Hippocampal formation (tissue), 2 donors: ENCODE measurements at regions not wholly inside any gene's neighbourhood (a gene's known extent, or its start where the extent isn't known, plus 50 kb on each side); places are given as distances from the start of the nearest gene placed in this dataset.
"Not testable (repeated sequence)": the region's sequence is repeated elsewhere in the genome, so short reads cannot be mapped to it uniquely, and the experiment has no call there.

ENCODE experiments used
- DNase-seq, 2 donors: peaks; one replicate each; lab custom pipeline; 2025; lab: John Stamatoyannopoulos, UW

DNA sequence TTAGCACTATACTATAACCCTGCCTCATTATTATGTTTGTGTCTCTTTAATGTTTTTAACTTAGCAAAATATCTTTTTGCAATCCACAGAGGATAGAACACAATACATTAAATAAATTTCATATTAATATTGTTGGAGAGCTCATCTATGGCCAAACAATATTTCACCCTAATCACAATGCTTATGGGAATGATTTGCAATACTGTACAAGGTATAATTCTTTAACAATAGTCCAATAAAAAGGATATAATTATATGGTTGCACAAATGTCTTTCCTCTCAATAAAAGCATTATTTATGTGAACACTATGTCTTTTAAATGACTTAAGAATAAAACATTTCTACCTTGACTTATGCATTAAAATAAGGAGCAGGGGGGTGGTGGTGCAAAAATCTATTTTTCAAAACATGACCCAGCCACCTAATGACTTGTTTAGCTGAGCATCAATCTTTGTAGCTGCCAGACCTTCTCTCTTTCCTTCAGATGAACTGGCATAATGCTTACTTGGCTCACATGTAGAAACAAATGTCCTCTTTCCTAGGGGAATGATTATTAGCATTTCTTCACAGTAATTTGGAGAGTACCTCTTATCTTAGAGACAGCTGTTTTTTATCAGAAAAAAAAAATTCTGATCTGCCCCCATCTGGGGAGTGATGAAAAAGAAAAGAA lies 1933.6 kb upstream of the LRRTM1 start:
- DNase-seq, result no peak

DNA sequence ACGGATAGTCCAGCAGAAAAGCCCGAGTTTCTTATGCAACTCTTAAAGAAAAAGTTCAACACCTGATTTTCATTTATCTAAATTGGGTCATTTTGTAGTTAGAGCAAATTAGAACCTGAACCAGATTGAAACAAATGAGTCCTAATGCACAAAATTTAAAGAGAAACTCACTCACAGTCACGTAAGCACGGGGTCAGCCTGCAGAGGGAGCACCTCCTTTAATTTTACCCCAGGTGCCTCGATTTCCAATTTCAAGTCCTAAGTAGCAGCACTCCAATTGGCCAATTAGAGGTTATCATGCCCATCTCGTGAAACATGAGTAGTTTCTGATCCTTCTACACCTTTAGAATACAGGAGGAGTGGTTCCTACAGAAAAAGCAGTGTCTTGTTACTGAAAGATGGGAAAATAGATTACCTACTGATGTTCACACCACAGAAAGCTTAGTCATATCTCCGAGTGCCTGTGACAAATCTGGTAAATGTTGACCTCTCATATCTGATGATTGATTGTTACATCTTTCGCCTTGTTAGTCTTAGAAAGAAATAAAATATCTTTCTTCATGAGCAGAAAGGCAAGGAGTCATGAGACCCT lies 1929.8 kb upstream of the LRRTM1 start:
- no peak for DNase-seq

DNA sequence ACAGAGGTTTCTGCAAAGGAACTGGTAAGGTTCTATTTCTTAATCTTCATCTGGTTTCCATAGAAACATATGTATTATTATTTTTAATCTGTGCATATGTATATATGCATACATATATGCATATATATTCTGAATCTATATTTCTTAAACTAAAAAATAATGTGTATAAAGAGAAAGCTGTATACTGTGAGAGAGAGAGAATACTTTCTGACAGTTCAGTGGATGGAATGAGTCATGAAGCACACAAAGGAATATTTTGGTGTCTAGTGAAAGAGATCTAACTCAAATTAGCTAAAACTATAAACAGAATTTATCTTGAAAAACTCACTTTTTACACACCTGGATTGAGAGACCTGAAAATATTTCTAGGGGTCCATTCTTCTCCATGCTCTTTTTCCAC lies 1929.3 kb upstream of the LRRTM1 start:
- no peak for DNase-seq

DNA sequence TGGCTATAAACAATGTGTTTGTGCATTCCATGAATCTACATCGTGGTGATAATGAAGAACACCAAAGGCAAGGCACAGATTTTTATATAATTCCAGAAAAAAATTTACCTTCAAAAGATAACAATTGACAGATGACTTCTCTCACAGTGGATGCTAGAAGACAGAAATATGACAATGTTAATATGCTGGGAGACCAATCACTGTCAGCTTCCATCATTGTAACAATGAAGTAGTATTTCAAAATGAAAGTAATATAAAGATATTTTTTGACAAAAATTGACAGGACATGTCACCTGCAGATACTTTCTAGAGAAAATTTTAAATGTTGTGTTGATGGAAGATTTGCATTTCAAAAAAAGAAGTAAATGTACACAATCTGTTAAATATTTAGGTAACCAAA lies 1925.9 kb upstream of the LRRTM1 start:
- no peak for DNase-seq

DNA sequence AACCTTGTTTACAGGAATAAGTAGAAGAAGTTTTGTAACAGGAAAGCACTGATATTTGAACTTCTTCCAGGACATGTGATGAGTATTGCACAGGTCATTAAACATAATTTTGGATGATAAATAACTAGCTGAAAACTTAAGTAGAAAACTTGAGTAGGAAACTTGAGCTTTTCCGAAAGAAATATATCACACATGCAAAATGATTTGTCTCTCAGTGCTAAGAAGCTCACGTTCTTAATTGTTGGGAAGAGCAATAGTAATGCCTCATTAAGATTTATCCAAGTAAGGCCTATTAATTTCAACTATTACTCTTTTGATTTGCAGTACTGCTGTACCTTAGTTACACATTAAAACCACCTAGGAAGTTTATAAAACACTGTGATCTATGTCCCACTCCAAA lies 1921.9 kb upstream of the LRRTM1 start:
- DNase-seq, result no peak

DNA sequence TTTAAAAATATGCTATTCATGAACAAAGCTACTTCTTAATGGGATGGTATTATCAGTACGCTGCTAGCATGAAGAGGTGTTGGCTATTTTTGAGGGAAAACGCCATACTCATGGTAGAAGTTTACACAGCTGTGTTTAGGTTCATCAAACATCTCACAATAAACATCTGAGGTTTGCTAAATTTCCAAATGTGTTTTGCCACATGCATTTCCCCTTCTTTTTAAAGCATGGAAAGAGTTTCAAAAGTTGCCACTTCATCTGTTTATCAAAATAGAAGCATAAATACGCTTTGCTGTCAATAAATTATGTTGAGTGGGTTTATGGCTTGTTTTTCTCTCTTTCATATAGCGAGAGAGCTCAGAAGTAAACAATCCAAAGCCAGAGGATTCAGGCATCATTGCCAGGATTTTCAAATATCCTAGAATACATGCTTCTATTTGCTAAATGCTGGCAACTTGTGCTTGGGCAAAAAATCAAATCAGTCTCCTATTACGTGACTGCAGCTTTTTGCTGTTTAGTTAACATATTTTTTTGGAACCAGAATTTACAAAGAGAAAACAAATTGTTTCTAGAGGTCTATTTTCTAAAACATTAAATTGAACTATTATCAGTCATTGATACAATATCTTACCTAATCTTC lies 1919.9 kb upstream of the LRRTM1 start:
- no peak for DNase-seq

DNA sequence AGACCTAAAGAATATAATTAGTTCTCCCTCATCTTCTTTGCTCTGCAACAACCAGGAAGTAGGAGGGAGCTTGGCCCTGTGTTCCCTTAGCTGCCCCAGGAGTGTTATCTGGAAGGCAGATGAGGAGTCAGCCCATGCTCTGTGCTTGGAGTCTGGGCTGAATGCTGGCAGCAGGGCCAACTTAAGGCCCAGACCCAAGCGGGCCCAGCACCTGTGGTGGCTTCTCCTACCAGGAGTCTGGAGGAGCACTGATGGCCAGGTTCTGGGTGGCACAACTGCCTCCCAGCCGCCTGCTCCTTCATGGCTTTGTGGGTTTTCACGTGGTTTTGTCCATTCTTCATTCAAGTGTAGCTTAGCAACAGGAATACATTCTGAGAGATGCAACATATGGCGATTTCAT lies 1910.7 kb upstream of the LRRTM1 start:
- no peak for DNase-seq

DNA sequence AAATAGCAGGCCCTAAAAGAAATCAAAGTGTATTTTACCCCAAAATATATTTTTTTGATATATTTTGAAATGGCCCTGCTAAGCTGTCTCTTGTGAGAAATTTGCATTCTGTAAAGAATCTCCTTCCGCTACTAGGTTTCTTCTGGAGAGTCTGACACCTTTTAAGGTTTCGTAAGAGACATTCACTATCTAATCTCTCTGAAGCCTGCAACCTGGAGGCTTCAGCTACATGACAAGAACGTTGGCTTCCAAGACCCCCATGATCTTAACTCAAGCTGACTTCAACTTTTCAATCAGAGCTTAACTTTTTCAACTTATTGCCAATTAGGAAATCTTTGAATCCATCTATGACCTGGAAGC lies 1894.9 kb upstream of the LRRTM1 start:
- DNase-seq, result no peak

DNA sequence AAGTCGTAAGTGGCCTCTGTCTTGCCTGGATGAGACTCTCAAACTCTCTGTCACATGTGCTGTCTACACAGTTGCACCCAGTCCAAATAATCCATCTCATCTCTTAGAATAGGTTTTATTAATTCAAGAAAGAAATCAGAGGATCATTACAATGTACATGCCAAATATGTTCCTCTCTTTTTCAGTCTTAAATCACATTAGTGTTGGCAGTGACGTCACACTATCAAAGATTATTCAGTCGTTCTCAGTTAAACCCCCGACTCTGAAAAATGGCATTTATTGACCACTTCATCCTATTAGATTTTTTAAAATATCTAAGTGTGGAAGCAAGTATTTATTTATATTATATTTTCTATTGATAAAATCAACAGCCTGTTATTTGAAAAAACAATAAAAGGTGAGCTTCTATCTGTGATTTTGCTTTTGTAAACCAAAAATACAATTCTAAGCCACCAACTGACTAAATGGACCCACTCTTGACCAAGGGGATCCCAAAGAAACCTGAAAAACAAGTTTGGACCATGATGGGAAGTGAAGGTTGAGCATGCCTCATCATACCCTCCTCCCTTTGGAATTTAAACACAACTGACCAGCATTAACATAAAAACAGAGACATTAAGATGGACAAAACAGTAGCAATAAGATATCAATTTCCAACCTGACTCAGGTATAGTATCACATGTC lies 1894.4 kb upstream of the LRRTM1 start:
- DNase-seq, result no peak

DNA sequence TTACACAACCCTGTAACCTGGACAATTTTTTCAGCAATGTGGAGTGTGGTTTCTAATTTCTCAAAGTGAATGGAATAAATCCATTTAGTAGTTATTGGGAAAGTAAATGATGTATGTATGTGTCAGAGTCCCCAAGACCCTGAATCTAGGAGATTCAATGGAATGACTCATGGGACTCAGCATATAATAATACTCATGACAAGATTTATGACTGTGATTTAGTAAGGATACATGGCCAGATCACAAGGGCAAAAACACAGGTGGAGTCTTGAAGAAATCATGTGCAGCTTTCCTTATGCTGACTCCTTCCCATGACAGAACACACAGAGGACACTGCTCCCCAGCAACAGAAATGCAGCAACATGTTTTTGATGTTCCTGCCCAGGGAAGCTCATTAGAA lies 1877.7 kb upstream of the LRRTM1 start:
- DNase-seq, result no peak

DNA sequence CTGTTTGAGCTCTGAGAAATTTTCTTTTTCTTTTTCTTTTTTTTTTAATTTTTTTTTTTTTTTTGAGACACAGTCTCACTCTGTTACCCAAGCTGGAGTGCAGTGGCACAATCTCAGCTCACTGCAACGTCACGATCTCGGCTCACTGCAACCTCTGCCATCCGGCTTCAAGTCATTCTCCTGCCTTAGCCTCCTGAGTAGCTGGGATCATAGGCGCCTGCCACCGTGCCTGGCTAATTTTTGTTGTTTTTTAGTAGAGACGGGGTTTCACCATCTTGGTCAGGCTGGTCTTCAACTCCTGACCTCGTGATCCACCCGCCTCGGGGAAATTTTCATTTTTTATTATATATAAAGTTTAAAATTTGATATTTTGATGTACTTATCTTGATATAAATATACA lies 1870.7 kb upstream of the LRRTM1 start:
- not testable (repeated sequence) for DNase-seq

DNA sequence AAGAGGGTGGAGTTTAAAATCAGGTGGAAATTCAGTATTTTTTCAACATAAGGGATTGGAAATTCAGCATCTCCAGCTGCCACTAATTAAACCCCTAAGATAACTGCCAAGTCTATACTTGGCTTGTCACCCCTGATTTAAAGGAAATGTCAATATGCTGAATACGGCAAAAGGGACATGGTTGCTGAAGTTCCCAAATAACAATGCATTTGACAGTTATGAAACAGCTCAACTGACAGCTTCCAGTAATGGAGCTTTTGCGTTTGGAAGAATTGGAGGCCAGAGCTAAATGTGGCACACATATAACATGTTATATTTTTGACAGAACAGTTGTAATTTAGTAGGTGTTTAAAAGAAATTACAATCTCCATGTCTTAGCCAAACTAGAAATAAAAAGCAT lies 1867.9 kb upstream of the LRRTM1 start:
- no peak for DNase-seq

DNA sequence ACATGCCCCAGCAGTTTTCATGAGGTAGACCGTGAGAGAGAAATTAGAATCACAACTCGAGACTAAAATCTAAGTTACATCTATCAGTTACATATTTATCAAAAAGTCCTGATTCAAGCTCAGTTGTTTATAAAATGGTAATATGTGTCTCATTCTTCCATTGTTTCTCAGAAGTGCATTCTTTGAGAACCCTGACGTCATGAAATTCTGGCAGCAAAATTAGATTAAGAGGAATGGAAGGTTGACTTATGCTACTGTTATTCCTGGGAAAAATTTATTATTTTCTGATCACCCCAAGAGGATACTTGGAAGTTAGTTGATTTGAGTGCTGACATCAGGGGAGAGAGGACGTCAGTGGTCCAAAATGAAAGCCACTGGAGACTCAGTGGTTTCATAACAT lies 1864.8 kb upstream of the LRRTM1 start:
- no peak for DNase-seq

DNA sequence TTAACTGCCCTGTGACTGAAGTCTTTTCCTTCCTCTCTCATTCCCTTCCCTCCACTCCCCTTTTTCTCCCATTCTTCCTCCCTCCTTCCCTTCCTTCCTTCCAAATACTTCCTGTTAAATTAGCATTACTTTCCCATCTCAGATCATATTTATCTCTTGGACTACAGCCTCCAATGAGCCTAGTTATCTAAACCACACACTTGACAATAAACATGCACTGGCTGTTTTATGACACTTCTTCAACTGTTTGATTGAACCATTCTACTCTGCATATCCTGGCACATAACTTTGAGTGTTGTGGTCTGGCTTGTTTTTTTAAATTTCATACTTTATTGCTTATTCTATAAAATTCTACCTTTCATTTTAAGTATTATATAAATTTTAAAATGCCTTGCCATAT lies 1860.8 kb upstream of the LRRTM1 start:
- no peak for DNase-seq

DNA sequence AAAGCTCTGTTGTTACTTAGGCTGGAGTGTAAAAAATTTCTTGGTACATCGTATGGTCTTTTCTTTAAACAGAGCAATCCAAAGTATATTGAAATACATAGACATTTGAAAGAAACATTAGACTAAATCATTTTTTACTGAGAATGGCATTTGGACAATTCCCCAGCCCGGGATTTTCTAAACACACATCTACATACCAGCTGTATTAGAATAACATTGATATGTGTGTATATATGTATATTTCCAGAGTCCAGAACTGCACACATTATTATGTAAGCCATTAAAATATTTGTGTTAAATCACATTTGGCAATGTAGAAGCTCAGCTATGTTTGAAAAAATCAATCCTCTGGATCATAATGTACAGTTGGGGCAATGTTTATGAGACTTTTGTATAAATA lies 1853.6 kb upstream of the LRRTM1 start:
- no peak for DNase-seq

DNA sequence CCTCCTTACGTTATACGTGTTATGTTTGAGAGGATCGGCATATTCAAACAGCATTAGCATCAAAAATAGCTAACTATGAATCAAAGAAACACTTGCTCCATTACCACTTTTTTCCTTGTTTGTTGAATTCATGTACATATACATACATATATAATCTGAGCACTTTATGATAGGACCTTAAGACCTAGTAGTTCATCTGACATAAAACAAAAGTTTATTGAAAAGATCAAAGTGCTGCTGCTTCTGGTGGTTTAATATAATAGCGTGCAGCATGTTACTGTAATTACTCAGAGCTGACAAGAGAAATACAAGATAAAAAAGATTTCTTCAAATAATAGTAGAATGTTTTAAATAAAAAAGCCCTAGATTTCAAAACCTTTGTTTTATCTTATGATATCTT lies 1850.9 kb upstream of the LRRTM1 start:
- no peak for DNase-seq

DNA sequence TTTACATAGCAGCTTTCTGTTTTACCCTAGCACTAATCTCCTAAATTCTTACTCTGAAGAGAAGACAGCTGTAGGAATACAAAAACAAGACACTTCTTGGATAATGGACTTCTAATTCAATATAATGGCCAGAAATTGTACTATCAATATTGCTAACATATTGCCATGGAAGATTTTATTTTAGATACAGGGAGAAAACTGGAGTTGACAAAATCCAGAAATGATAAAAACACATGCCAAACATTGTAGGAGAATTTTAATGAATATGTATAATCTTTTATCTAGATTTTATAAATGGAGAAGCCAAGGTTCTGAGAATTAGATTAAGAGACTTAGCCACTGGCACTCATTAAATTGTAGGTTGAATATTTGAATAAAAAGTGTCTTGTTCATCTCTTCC lies 1838.8 kb upstream of the LRRTM1 start:
- DNase-seq, result no peak

DNA sequence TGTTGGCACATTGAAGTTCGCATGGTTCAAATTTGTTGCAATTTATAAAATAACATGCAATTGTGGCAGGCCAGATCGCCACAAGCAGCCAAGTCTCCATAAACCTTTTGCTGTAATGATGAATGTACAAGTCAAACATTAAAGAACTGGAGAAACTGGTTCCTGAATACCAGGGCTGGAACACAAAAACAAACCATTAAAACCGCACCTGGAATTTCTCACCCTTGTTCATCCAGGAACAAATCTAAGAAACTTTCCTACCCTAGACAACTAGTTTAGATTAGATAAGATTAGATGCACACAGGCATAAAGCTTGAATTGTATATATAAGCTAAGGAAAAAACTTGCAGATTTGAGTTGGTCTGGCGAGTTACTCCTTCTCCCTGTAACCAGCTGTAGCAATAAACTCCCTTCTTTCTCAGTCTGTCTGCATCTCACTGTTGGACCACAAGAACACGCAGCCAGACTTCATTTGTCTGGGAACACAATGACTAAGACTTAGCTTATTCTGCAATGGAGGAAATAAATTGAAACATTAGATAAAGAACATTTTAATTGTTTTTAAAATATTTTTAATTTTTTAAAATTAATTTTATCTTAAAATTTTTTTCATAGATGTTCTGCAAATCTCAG lies 1835.5 kb upstream of the LRRTM1 start:
- no peak for DNase-seq

DNA sequence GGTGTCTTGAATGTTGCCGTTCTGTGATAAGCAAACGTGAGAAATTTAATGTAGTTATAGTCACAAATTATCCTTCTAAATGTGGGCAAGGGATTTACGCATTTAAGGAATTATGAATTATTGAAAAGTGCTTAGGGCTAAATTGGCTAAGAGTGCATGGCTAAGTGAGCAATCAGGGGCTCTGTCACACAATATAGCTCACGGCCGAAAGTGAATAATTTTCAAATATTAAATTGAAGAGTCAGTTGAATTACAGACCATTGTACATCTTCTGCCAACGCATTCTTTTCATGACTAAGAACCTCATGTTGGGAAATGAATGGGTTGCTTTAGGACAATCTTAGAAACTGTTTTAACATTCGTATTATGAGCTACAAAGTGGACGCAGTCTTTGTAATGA lies 1832.9 kb upstream of the LRRTM1 start:
- no peak for DNase-seq

DNA sequence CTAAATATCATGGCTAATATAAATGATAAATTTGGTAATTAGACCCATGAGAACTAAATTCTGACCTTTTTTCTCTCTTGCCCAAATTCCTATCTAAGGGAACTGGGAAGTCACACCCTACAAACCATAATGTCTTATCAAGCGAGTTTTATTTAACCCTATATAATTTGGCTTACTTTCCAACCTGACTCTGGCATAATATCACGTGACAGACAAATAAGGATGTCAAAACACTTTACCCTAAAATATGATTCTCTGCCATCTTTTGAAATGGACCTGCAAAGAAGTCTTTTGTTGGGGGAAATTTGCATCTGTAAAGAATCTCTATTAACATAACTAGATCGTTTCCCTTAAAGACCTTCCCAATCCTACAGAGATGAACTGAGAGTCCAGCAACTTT lies 1823.5 kb upstream of the LRRTM1 start:
- DNase-seq, result no peak

DNA sequence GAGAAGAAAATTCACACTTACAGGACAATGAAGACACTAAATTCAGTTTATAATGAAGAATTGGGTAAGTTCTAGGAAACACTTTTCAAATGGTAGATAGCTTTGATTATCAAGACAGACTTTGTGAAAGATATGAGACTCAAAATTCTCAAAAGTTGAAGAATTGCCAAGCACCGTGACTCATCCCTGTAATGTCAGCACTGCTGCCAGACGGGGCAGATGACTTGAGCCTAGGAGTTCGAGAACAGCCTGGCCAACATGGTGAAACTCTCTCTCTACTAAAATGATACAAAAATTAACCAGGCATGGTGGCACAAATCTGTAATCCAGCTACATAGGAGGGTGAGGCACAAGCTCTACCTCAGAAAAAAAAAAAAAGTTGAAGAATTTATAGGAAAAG lies 1820.1 kb upstream of the LRRTM1 start:
- DNase-seq, result no peak

DNA sequence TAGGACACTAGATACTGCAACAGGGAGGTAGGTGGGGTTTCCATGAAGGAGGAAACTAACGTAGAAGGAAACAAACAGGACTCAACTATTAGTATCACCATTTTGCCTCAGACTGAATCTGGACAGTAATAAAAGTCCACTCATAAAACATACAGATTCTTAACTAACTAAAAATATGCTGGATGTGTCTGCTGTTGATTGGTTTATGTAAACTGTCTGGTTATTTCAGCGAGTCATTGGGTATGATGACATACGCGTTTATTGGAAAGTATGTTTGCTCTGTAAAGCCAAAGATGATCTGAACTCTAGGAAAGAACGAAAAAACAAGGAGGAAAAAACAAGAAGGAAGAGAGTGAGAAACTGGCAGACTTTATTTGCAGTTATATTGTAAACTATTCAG lies 1816.1 kb upstream of the LRRTM1 start:
- no peak for DNase-seq

DNA sequence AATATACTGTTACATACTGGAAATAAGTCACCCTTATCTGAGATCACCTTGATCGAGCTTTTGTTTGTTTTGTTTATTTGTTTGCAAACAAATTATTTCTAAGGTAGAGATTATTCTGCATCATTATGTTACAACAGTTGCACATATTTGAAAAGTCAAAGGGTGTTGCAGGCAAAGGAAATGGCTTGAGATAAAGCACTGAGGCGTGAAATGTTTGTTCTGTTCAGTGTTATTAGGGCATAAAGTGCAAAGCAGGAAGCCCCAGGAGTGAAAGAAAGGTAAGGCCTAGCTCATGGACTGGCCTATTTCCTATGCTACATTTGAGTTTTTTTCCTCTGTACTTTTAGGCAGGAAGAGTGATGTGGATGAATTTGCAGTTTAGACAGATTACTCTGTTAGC lies 1815.6 kb upstream of the LRRTM1 start:
- no peak for DNase-seq
